ENCODE measurements at regions not wholly inside any gene's neighbourhood (a gene's known extent, or its start where the extent isn't known, plus 50 kb on each side); places are given as distances from the start of the nearest gene placed in this dataset.

GRCh38 chr5:61719124-61719523, 387.1 kb downstream of the ZSWIM6 start:
- POLR2A ChIA-PET: no interaction called here
- CTCF ChIA-PET: no interaction called here
- TF ChIP-seq CTCF (IDR thresholded peaks at IDR 0.05; ENCODE audit: insufficient read depth, low read length, missing control alignments): no peak
- DNase-seq (ENCODE audit: low read depth, low spot score): no peak
- H3K4me3 ChIP-seq (ENCODE audit: low read depth, low read length): no peak overlapping the region

- H3K4me3 ChIP-seq (ENCODE audit: low read depth, low read length): no peak overlapping the region
- no peak for TF ChIP-seq CTCF (IDR thresholded peaks at IDR 0.05; ENCODE audit: insufficient read depth, low read length, missing control alignments)
- CTCF ChIA-PET: no interaction called here
- POLR2A ChIA-PET: no interaction called here
- no peak for DNase-seq (ENCODE audit: low read depth, low spot score)
Measured at GRCh38 chr5:61720829-61721228, 388.8 kb downstream of the ZSWIM6 start.

DNA sequence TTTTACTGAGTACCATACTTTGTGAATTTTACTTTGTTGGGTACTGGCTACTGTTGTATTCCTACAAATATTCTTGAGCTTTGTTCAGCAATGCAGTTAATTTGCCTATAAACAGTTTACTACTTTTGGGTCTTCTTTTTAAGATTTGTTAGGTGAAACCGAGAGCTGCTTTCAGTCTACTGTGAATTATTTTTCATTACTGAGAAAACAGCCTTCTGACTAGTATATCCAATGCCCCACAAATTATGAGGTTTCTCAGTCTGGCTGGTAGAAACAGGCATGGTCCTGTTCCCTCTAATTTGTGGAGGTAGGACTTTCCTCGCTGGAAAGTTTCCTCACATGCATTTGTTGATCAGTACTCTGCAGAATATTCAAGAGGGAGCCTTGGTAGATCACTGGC, 392.0 kb downstream of the ZSWIM6 start:
- DNase-seq (ENCODE audit: low read depth, low spot score): no peak
- CTCF ChIA-PET: no interaction called here
- H3K4me3 ChIP-seq (ENCODE audit: low read depth, low read length): no peak overlapping the region
- POLR2A ChIA-PET: no interaction called here
- TF ChIP-seq CTCF (IDR thresholded peaks at IDR 0.05; ENCODE audit: insufficient read depth, low read length, missing control alignments): no peak

- POLR2A ChIA-PET: no interaction called here
- TF ChIP-seq CTCF (IDR thresholded peaks at IDR 0.05; ENCODE audit: insufficient read depth, low read length, missing control alignments): no peak
- DNase-seq (ENCODE audit: low read depth, low spot score): no peak
- no peak overlapping the region for H3K4me3 ChIP-seq (ENCODE audit: low read depth, low read length)
- CTCF ChIA-PET: no interaction called here
Measured at GRCh38 chr5:61728287-61728686, 396.2 kb downstream of the ZSWIM6 start.

DNA sequence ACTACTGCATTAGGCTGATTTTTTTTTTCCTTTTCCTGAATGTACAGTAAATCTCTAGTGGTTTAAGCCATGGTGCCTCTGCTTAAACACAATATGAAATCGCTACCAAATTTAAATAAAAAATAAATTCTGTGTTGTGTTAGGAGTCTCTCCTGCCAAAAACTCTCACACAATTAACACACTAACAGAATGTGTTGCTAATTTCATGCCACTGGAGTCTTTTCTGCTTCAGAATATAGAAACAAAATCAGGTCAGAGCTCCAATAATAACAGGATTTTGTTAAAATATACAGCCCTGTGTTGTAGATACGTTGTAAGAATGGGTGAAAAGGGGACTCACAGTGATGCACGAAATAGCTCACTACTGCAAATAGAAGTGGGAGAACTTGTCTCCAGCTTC, 398.8 kb downstream of the ZSWIM6 start:
- TF ChIP-seq CTCF (IDR thresholded peaks at IDR 0.05; ENCODE audit: insufficient read depth, low read length, missing control alignments): no peak
- POLR2A ChIA-PET: no interaction called here
- CTCF ChIA-PET: no interaction called here
- no peak overlapping the region for H3K4me3 ChIP-seq (ENCODE audit: low read depth, low read length)
- no peak for DNase-seq (ENCODE audit: low read depth, low spot score)

DNA sequence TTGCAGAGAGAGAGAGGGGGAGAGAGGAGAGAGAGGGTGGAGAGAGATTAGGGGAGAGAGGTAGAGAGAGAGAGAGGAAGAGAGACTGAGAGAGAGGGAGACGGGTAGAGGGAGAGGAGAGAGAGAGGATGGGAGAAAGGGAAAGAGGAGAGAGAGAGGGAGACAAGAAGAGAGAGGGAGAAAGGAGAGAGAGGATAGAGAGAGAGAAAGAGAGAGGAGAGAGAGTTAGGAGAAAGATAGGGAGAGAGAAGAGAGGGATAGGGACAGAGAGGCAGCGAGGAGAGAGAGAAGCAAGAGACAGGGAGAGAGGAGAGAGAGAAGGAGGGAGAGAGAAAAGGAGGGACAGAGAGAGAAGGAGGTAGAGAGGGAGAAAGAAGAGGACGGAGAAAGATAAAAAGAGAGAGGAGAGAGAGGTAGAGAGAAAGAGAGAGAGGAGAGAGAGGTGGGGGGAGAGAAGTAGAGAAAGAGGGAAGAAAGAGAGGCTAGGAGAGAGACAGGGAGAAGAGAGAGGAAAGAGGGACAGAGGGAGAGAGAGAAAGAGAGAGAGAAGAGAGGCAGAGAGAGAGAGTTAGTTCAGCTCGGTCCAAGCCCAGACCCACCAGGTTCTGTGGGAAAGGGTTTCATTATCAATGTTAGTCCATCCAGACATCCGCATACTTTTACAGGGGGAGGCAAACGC, 399.3 kb downstream of the ZSWIM6 start:
- CTCF ChIA-PET: no interaction called here
- DNase-seq (ENCODE audit: low read depth, low spot score): no peak
- POLR2A ChIA-PET: no interaction called here
- TF ChIP-seq CTCF (IDR thresholded peaks at IDR 0.05; ENCODE audit: insufficient read depth, low read length, missing control alignments): no peak
- no peak overlapping the region for H3K4me3 ChIP-seq (ENCODE audit: low read depth, low read length)
